ENCODE measurements at regions not wholly inside any gene's neighbourhood (a gene's known extent, or its start where the extent isn't known, plus 50 kb on each side); places are given as distances from the start of the nearest gene placed in this dataset.

DNA sequence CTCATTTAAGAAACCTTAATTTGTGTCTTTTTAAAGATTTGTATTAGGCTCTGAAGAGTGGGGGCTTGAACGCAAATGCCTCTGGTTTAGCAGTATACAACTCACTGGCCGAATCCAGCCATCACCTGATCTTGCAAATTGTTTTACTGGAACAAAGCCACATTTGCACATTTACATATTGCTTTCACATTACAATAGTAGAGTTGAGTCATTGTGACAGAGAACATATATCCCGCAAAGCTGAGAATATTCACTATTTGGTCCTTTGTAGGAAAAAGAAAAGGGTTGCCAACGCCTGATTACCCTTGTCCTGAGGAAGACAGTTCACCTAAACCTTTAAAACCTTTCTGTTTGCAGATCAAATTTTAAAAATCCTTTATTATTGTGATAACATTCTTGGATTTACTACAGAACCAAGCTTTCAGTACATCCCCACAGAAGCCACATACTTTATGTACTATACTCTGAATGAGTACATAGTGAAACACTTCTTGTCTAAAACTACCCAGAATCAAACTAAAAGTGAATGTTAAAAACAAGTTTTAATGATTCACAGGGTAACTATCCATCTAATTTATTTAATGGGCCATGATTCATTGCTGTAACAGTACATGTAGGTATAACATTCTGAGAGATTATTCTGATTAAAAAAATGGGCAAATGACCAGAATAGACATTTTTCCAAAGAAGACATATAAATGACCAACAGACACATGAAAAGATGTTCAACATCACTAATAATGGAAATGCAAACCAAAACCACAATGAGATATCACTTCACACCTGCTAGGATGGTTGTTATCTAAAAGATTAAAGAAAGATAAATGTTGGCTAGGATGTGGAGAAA is 161.0 kb downstream of the SLC25A46 start:
- Mint-ChIP-seq H3K9me3 (ENCODE audit: unreplicated experiment) (no peaks in the 10 kb centered on the region), H3K4me1 (ENCODE audit: low read depth, unreplicated experiment) (no peaks in the 10 kb centered on the region), H3K27me3 (ENCODE audit: low read depth, unreplicated experiment) (no peaks in the 10 kb centered on the region), H3K36me3 (ENCODE audit: low read depth, unreplicated experiment) (no peaks in the 10 kb centered on the region), H3K4me3 (ENCODE audit: unreplicated experiment) (no peak overlapping the region), H3K27ac (ENCODE audit: unreplicated experiment) (no peak overlapping the region)
- peak overlapping the region; percentile 93 for H3K27ac ChIP-seq (ENCODE audit: low read depth, low read length)
- TF ChIP-seq, protein P1, sequence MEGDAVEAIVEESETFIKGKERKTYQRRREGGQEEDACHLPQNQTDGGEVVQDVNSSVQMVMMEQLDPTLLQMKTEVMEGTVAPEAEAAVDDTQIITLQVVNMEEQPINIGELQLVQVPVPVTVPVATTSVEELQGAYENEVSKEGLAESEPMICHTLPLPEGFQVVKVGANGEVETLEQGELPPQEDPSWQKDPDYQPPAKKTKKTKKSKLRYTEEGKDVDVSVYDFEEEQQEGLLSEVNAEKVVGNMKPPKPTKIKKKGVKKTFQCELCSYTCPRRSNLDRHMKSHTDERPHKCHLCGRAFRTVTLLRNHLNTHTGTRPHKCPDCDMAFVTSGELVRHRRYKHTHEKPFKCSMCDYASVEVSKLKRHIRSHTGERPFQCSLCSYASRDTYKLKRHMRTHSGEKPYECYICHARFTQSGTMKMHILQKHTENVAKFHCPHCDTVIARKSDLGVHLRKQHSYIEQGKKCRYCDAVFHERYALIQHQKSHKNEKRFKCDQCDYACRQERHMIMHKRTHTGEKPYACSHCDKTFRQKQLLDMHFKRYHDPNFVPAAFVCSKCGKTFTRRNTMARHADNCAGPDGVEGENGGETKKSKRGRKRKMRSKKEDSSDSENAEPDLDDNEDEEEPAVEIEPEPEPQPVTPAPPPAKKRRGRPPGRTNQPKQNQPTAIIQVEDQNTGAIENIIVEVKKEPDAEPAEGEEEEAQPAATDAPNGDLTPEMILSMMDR (IDR thresholded peaks at IDR 0.05; ENCODE audit: insufficient read depth, low read depth, low read length) = no peak
- no peak for TF ChIP-seq EZH2 (IDR thresholded peaks at IDR 0.05; ENCODE audit: insufficient read depth, low read length)
- peak overlapping the region; percentile 65 for H3K9ac ChIP-seq (ENCODE audit: low read length)
- peaks cover 23% of the 10 kb centered on the region for H3K4me1 ChIP-seq (ENCODE audit: insufficient read depth, low read length)
- FAIRE-seq (peak; percentile 29), DNase-seq (ENCODE audit: low read depth) (peak; percentile 84)
- H3K4me2 ChIP-seq (ENCODE audit: low read length) = peak overlapping the region; percentile 69
- no peaks in the 10 kb centered on the region for H3K9me3 ChIP-seq (ENCODE audit: insufficient read depth, low read depth, low read length)
- no peaks in the 10 kb centered on the region for H3K36me3 ChIP-seq (ENCODE audit: insufficient read depth, low read length)
- H3K79me2 ChIP-seq (ENCODE audit: insufficient read depth, low read length) = no peaks in the 10 kb centered on the region
- H4K20me1 ChIP-seq (ENCODE audit: insufficient read depth, low read length) = no peaks in the 10 kb centered on the region
- no peaks in the 10 kb centered on the region for H3K27me3 ChIP-seq (ENCODE audit: insufficient read depth, low read length)
- H2AFZ ChIP-seq (ENCODE audit: low read depth, low read length) = peak overlapping the region; percentile 35
- peak overlapping the region; percentile 2 for H3K4me3 ChIP-seq (ENCODE audit: insufficient read depth, low read depth, low read length)

DNA sequence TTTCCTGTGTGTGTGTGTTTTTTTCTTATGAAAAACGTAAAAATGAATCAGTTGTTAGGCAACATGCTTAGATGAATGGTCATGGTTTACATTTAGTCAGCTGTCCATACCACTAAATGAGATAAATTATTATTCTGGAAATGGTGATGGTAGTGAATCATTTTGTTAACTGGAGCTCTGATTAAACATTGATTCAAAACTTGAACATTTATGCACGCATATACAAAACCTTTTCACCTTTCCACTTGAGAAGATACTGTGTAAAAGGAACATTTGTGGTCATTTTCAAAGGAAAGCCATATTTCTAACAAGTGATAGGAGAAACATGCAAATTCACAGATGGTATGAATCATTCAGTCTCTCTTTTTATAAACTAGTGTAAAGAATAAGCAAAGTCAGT is 162.0 kb downstream of the SLC25A46 start:
- no peak overlapping the region for H3K4me3 Mint-ChIP-seq (ENCODE audit: unreplicated experiment)
- H3K27me3 ChIP-seq (ENCODE audit: insufficient read depth, low read length) = no peaks in the 10 kb centered on the region
- peak overlapping the region; percentile 69 for H3K4me2 ChIP-seq (ENCODE audit: low read length)
- no peaks in the 10 kb centered on the region for H3K27me3 Mint-ChIP-seq (ENCODE audit: low read depth, unreplicated experiment)
- no peak overlapping the region for H2AFZ ChIP-seq (ENCODE audit: low read depth, low read length)
- H3K36me3 ChIP-seq (ENCODE audit: insufficient read depth, low read length) = no peaks in the 10 kb centered on the region
- FAIRE-seq (peak; percentile 29), DNase-seq (ENCODE audit: low read depth) (peak; percentile 99)
- H3K9ac ChIP-seq (ENCODE audit: low read length) = peak overlapping the region; percentile 65
- H3K4me1 Mint-ChIP-seq (ENCODE audit: low read depth, unreplicated experiment) = no peaks in the 10 kb centered on the region
- peaks cover 23% of the 10 kb centered on the region for H3K4me1 ChIP-seq (ENCODE audit: insufficient read depth, low read length)
- H3K27ac Mint-ChIP-seq (ENCODE audit: unreplicated experiment) = no peak overlapping the region
- H3K9me3 Mint-ChIP-seq (ENCODE audit: unreplicated experiment) = no peaks in the 10 kb centered on the region
- H4K20me1 ChIP-seq (ENCODE audit: insufficient read depth, low read length) = no peaks in the 10 kb centered on the region
- H3K27ac ChIP-seq (ENCODE audit: low read depth, low read length) = peak overlapping the region; percentile 93
- H3K4me3 ChIP-seq (ENCODE audit: insufficient read depth, low read depth, low read length) = no peak overlapping the region
- TF ChIP-seq, protein P1 (IDR thresholded peaks at IDR 0.05; ENCODE audit: insufficient read depth, low read depth, low read length) = no peak
- TF ChIP-seq EZH2 (IDR thresholded peaks at IDR 0.05; ENCODE audit: insufficient read depth, low read length) = no peak
- no peaks in the 10 kb centered on the region for H3K9me3 ChIP-seq (ENCODE audit: insufficient read depth, low read depth, low read length)
- H3K36me3 Mint-ChIP-seq (ENCODE audit: low read depth, unreplicated experiment) = no peaks in the 10 kb centered on the region
- no peaks in the 10 kb centered on the region for H3K79me2 ChIP-seq (ENCODE audit: insufficient read depth, low read length)

DNA sequence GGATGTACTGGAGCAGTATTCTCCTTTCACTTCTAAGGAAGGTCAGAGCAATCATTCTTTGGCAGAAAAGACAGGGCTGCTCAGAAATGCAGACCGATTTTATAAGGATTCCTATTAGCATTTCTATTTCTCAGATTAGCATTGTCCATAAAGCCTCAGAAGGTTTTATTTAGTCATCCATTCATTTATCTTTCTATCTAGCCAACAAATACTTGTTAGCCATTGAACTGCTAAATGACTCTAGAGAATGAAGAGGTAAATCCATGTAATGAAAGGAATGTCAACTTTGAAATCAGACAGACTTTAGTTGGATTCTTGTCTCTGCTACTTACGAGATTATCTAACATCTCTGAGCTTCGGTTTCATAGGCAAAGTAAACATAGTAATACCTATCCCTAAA is 165.2 kb downstream of the SLC25A46 start:
- Histone ChIP-seq H3K9me3 (ENCODE audit: insufficient read depth, low read depth, low read length) (no peaks in the 10 kb centered on the region), H3K4me2 (ENCODE audit: low read length) (no peak overlapping the region), H3K36me3 (ENCODE audit: insufficient read depth, low read length) (no peaks in the 10 kb centered on the region), H2AFZ (ENCODE audit: low read depth, low read length) (no peak overlapping the region), H3K4me3 (ENCODE audit: insufficient read depth, low read depth, low read length) (no peak overlapping the region), H4K20me1 (ENCODE audit: insufficient read depth, low read length) (no peaks in the 10 kb centered on the region), H3K9ac (ENCODE audit: low read length) (no peak overlapping the region), H3K27me3 (ENCODE audit: insufficient read depth, low read length) (no peaks in the 10 kb centered on the region), H3K4me1 (ENCODE audit: insufficient read depth, low read length) (peaks cover 21% of the 10 kb centered on the region), H3K27ac (ENCODE audit: low read depth, low read length) (no peak overlapping the region), H3K79me2 (ENCODE audit: insufficient read depth, low read length) (no peaks in the 10 kb centered on the region)
- no peaks in the 10 kb centered on the region for H3K4me1 Mint-ChIP-seq (ENCODE audit: low read depth, unreplicated experiment)
- peak; percentile 67 for DNase-seq (ENCODE audit: low read depth)
- no peaks in the 10 kb centered on the region for H3K27me3 Mint-ChIP-seq (ENCODE audit: low read depth, unreplicated experiment)
- FAIRE-seq = no peak
- no peaks in the 10 kb centered on the region for H3K36me3 Mint-ChIP-seq (ENCODE audit: low read depth, unreplicated experiment)
- H3K27ac Mint-ChIP-seq (ENCODE audit: unreplicated experiment) = no peak overlapping the region
- no peak overlapping the region for H3K4me3 Mint-ChIP-seq (ENCODE audit: unreplicated experiment)
- H3K9me3 Mint-ChIP-seq (ENCODE audit: unreplicated experiment) = no peaks in the 10 kb centered on the region
- no peak for TF ChIP-seq EZH2 (IDR thresholded peaks at IDR 0.05; ENCODE audit: insufficient read depth, low read length)
- TF ChIP-seq, protein P1 (IDR thresholded peaks at IDR 0.05; ENCODE audit: insufficient read depth, low read depth, low read length) = no peak

Data from astrocyte (in vitro differentiated cells and primary cell).